Sigmoid colon (tissue), 6 donors: ENCODE measurements at regions not wholly inside any gene's neighbourhood (a gene's known extent, or its start where the extent isn't known, plus 50 kb on each side); places are given as distances from the start of the nearest gene placed in this dataset.

ENCODE experiments used
- DNase-seq: peaks from one replicate; pipeline ENCODE4 v3.0.0-alpha.2; 2019
- H3K27ac ChIP-seq, 4 donors: fragments of 200-600 bp; sonication (generic); one replicate each; pipeline ENCODE4 v1.5.1; 2016 to 2019; ENCODE audit warnings: mild to moderate bottlenecking in 1 of 4
- H3K27me3 ChIP-seq, 3 donors: fragments of 200-600 bp; sonication (generic); one replicate each; pipeline ENCODE4 v1.5.1; 2019; ENCODE audit warnings: mild to moderate bottlenecking in 1 of 3
- H3K36me3 ChIP-seq, 4 donors: fragments of 200-600 bp; sonication (generic); one replicate each; pipeline ENCODE4 v1.5.1; 2016 to 2019
- H3K4me1 ChIP-seq, 4 donors: fragments of 200-600 bp; sonication (generic); one replicate each; pipeline ENCODE4 v1.5.1; 2017 to 2019
- H3K4me3 ChIP-seq, 4 donors: fragments of 200-600 bp; sonication (generic); one replicate each; pipeline ENCODE4 v1.5.1; 2017 to 2019; ENCODE audit warnings: mild to moderate bottlenecking in 2 of 4, moderate library complexity in 1 of 4
- H3K9me3 ChIP-seq, 4 donors: fragments of 200-600 bp in 3 of 4; sonication (generic) in 3 of 4; one replicate each; pipeline versions ENCODE4 v1.5.1 to v1.6.1; 2013 to 2019
- EP300 ChIP-seq, 4 donors: sonication (generic); formaldehyde crosslinking; IDR thresholded peaks; one replicate each; pipeline ENCODE4 v1.6.1; 2017; ENCODE audit warnings: antibody characterized with exemption in 4 of 4
- POLR2A ChIP-seq, 2 donors: fragments of 450-650 bp; IDR thresholded peaks; one replicate each; pipeline ENCODE4 v1.6.1; 2016; ENCODE audit warnings: antibody characterized with exemption in 2 of 2, mild to moderate bottlenecking in 2 of 2, moderate library complexity in 2 of 2
- POLR2AphosphoS5 ChIP-seq, 4 donors: sonication (generic); formaldehyde crosslinking; IDR thresholded peaks; one replicate each; pipeline ENCODE4 v1.6.1; 2017; ENCODE audit warnings: antibody characterized with exemption in 4 of 4
- WGBS, 2 donors: extraction: QIAGEN DNeasy Blood & Tissue Kit; methylation state at CpG; one replicate each; pipeline ENCODE4 v1.1.7; 2013; 5-methylcytosine and 5-hydroxymethylcytosine counted together
- intact Hi-C: fragments of 100-400 bp; cut with DNase I; formaldehyde crosslinking; loops from one replicate; pipeline ENCODE4 v1.15.1; 2023
- TF ChIP-seq, protein P1 (sequence below), 4 experiments: fragments of 450-650 bp in 3 of 4; fragments of 200-600 bp in 1 of 4; IDR thresholded peaks; one replicate each; pipeline ENCODE4 v1.5.1; 2016 to 2019; ENCODE audit warnings: antibody characterized with exemption in 4 of 4, mild to moderate bottlenecking in 3 of 4, moderate library complexity in 2 of 4
- donor health status: healthy with polysubstance abuse.
- donor health status: healthy.

GRCh38 chr18:47438001-47438400 is 186.5 kb upstream of the SKOR2 start:
- H3K36me3 ChIP-seq, result no peaks in the 10 kb centered on the region
- no peak for TF ChIP-seq POLR2A (IDR thresholded peaks at IDR 0.05)
- TF ChIP-seq, protein P1, sequence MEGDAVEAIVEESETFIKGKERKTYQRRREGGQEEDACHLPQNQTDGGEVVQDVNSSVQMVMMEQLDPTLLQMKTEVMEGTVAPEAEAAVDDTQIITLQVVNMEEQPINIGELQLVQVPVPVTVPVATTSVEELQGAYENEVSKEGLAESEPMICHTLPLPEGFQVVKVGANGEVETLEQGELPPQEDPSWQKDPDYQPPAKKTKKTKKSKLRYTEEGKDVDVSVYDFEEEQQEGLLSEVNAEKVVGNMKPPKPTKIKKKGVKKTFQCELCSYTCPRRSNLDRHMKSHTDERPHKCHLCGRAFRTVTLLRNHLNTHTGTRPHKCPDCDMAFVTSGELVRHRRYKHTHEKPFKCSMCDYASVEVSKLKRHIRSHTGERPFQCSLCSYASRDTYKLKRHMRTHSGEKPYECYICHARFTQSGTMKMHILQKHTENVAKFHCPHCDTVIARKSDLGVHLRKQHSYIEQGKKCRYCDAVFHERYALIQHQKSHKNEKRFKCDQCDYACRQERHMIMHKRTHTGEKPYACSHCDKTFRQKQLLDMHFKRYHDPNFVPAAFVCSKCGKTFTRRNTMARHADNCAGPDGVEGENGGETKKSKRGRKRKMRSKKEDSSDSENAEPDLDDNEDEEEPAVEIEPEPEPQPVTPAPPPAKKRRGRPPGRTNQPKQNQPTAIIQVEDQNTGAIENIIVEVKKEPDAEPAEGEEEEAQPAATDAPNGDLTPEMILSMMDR (IDR thresholded peaks at IDR 0.05), result no peak
- no peak for TF ChIP-seq EP300 (IDR thresholded peaks at IDR 0.05)
- TF ChIP-seq POLR2AphosphoS5 (IDR thresholded peaks at IDR 0.05), result no peak
- H3K9me3 ChIP-seq, result no peaks in the 10 kb centered on the region
- DNase-seq, result no peak
- H3K27ac ChIP-seq, result no peak overlapping the region
- no peaks in the 10 kb centered on the region for H3K27me3 ChIP-seq
- intact Hi-C loops, result no loop called here
- H3K4me1 ChIP-seq, result no peaks in the 10 kb centered on the region
- no peak overlapping the region for H3K4me3 ChIP-seq

GRCh38 chr18:47436871-47437270 is 185.4 kb upstream of the SKOR2 start:
- Histone ChIP-seq H3K36me3 (no peaks in the 10 kb centered on the region), H3K4me3 (no peak overlapping the region), H3K4me1 (no peaks in the 10 kb centered on the region), H3K27ac (no peak overlapping the region), H3K27me3 (no peaks in the 10 kb centered on the region), H3K9me3 (no peaks in the 10 kb centered on the region)
- DNase-seq, result no peak
- 44 to 57% methylated on average over 1 of the region's 1 CpG for WGBS, 2 donors
- TF ChIP-seq, protein P1 (IDR thresholded peaks at IDR 0.05), result no peak
- TF ChIP-seq EP300 (IDR thresholded peaks at IDR 0.05) (no peak), POLR2A (IDR thresholded peaks at IDR 0.05) (no peak), POLR2AphosphoS5 (IDR thresholded peaks at IDR 0.05) (no peak)
- intact Hi-C loops, result no loop called here

DNA sequence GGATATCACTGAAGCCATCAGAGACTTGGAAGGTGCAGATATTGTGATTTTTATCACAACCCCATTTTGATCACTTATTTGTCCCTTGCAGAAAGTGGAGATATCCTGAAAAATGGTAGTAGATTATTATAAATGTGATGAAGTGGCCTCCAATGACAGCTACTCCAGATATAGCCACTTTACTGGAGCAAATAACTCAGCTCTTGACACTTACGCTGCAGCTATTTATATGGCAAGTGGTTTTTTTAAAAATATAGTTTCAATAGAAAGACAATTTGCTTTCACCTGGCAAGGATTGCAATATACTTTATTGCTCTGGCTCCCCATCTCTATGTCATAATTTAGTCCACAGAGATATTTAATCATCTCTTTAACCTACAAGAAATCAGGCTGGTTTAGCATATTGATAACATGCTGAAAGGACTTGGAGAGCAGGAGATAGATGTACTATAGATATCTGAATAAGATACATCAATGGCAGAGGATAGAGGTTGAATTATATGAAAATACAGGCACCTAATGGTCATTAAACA is 182.8 kb upstream of the SKOR2 start:
- intact Hi-C loops, result no loop called here
- Histone ChIP-seq H3K27ac (no peak overlapping the region), H3K36me3 (no peaks in the 10 kb centered on the region), H3K4me3 (no peak overlapping the region), H3K27me3 (no peaks in the 10 kb centered on the region), H3K4me1 (no peaks in the 10 kb centered on the region), H3K9me3 (no peaks in the 10 kb centered on the region)
- TF ChIP-seq POLR2A (IDR thresholded peaks at IDR 0.05) (no peak), EP300 (IDR thresholded peaks at IDR 0.05) (no peak)
- TF ChIP-seq, protein P1 (IDR thresholded peaks at IDR 0.05), result no peak
- DNase-seq, result no peak
- 89 to 92% methylated on average over 1 of the region's 1 CpG for WGBS, 2 donors

DNA sequence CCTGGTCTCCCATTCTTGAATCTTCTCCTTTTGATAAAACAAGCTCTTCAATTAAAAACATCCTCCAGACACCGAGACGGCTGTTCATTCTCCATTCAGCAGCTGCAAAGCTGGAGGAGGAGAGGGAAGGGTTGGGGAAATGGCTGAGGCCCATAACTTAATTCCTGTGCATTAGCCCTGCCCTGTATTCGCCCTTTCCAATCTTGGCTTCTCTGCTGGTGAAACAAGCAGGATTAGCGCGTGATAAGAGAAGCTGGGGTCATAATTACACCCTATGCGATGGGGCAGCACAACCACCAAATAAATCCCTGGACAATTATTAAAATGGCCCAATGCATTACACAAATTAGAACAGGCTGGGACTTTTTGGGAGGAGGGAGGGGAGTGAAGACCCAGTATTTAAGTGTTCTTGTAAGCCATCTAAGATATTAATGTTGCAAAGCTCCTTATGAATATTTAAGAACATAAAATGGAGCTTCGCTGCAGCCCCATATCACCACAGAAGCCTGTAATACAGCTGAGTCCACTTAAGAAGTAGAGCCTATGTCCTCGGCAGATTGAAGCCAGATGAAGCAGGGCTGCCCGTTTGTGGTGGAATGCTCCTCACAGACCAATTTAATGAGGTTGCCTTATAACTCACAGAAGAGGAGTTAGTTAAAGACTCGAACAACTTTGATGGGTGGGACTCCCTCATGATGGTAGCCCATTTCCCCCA is 176.6 kb upstream of the SKOR2 start:
- TF ChIP-seq POLR2AphosphoS5 (IDR thresholded peaks at IDR 0.05) (no peak), POLR2A (IDR thresholded peaks at IDR 0.05) (no peak), EP300 (IDR thresholded peaks at IDR 0.05) (no peak)
- TF ChIP-seq, protein P1 (IDR thresholded peaks at IDR 0.05), result no peak
- Histone ChIP-seq H3K36me3 (no peaks in the 10 kb centered on the region), H3K4me3 (no peak overlapping the region), H3K27ac (no peak overlapping the region), H3K27me3 (no peaks in the 10 kb centered on the region), H3K4me1 (no peaks in the 10 kb centered on the region), H3K9me3 (no peaks in the 10 kb centered on the region)
- intact Hi-C loops, result no loop called here
- DNase-seq, result no peak
- 74 to 85% methylated on average over 10 of the region's 10 CpGs for whole genome bisulfite sequencing, 2 donors

- TF ChIP-seq POLR2AphosphoS5 (IDR thresholded peaks at IDR 0.05) (no peak), POLR2A (IDR thresholded peaks at IDR 0.05) (no peak), EP300 (IDR thresholded peaks at IDR 0.05) (no peak)
- TF ChIP-seq, protein P1 (IDR thresholded peaks at IDR 0.05), result no peak
- no peak overlapping the region for H3K27ac ChIP-seq
- H3K4me1 ChIP-seq, result no peaks in the 10 kb centered on the region
- H3K36me3 ChIP-seq, result no peaks in the 10 kb centered on the region
- intact Hi-C loops, result no loop called here
- H3K4me3 ChIP-seq, result no peak overlapping the region
- H3K27me3 ChIP-seq, result no peaks in the 10 kb centered on the region
- no peaks in the 10 kb centered on the region for H3K9me3 ChIP-seq
- DNase-seq, result no peak
Observed at GRCh38 chr18:47427072-47427471, 175.6 kb upstream of the SKOR2 start.
